ENCODE measurements at regions not wholly inside any gene's neighbourhood (a gene's known extent, or its start where the extent isn't known, plus 50 kb on each side); places are given as distances from the start of the nearest gene placed in this dataset.
A peak's percentile ranks its signal among the peaks of the same experiment; 100 is the strongest.

GRCh38 chr18:28692337-28692736, 515.4 kb upstream of the CDH2 start:
- H3K9me3 ChIP-seq (ENCODE audit: control insufficient read depth in 4 of 4, insufficient read depth in 3 of 4, low read length in 3 of 4): no peaks in the 10 kb centered on the region
- ATAC-seq (ENCODE audit: insufficient read depth, low FRiP score): no peak
- no peak overlapping the region for H3K27ac ChIP-seq (ENCODE audit: low read depth in 1 of 2, low read length in 1 of 2)
- H3K4me1 ChIP-seq (ENCODE audit: control insufficient read depth in 5 of 5, insufficient read depth in 5 of 5, low read length in 5 of 5): no peaks in the 10 kb centered on the region
- H3K36me3 ChIP-seq (ENCODE audit: control insufficient read depth in 4 of 4, insufficient read depth in 4 of 4, low read length in 4 of 4): no peaks in the 10 kb centered on the region
- no peaks in the 10 kb centered on the region for H3K27me3 ChIP-seq (ENCODE audit: control insufficient read depth in 3 of 3, insufficient read depth in 3 of 3, low read length in 2 of 3)
- TF ChIP-seq CTCF (IDR thresholded peaks at IDR 0.05; ENCODE audit: control extremely low read depth, extremely low read depth): no peak
- no peak overlapping the region for H3K9ac ChIP-seq (ENCODE audit: insufficient read depth in 1 of 2, low read length in 2 of 2)
- 89 to 100% methylated on average over 1 of the region's 1 CpG for WGBS, 2 donors
- H3K4me3 ChIP-seq: no peak overlapping the region
- DNase-seq: no peak

GRCh38 chr18:28691496-28691840, 514.5 kb upstream of the CDH2 start:
- Histone ChIP-seq H3K4me3 (no peak overlapping the region), H3K27me3 (ENCODE audit: control insufficient read depth in 3 of 3, insufficient read depth in 3 of 3, low read length in 2 of 3) (no peaks in the 10 kb centered on the region), H3K9ac (ENCODE audit: insufficient read depth in 1 of 2, low read length in 2 of 2) (no peak overlapping the region), H3K36me3 (ENCODE audit: control insufficient read depth in 4 of 4, insufficient read depth in 4 of 4, low read length in 4 of 4) (no peaks in the 10 kb centered on the region), H3K4me1 (ENCODE audit: control insufficient read depth in 5 of 5, insufficient read depth in 5 of 5, low read length in 5 of 5) (no peaks in the 10 kb centered on the region), H3K9me3 (ENCODE audit: control insufficient read depth in 4 of 4, insufficient read depth in 3 of 4, low read length in 3 of 4) (no peaks in the 10 kb centered on the region), H3K27ac (ENCODE audit: low read depth in 1 of 2, low read length in 1 of 2) (no peak overlapping the region)
- ATAC-seq (ENCODE audit: insufficient read depth, low FRiP score): no peak
- DNase-seq: peak in 1 of 3 donors; percentile 3
- WGBS, 2 donors: 71 to 85% methylated on average over 1 of the region's 1 CpG
- TF ChIP-seq CTCF (IDR thresholded peaks at IDR 0.05; ENCODE audit: control extremely low read depth, extremely low read depth): no peak

- Histone ChIP-seq H3K36me3 (ENCODE audit: control insufficient read depth in 4 of 4, insufficient read depth in 4 of 4, low read length in 4 of 4) (no peaks in the 10 kb centered on the region), H3K9ac (ENCODE audit: insufficient read depth in 1 of 2, low read length in 2 of 2) (no peak overlapping the region), H3K27ac (ENCODE audit: low read depth in 1 of 2, low read length in 1 of 2) (no peak overlapping the region), H3K4me3 (no peak overlapping the region), H3K4me1 (ENCODE audit: control insufficient read depth in 5 of 5, insufficient read depth in 5 of 5, low read length in 5 of 5) (no peaks in the 10 kb centered on the region), H3K9me3 (ENCODE audit: control insufficient read depth in 4 of 4, insufficient read depth in 3 of 4, low read length in 3 of 4) (no peaks in the 10 kb centered on the region), H3K27me3 (ENCODE audit: control insufficient read depth in 3 of 3, insufficient read depth in 3 of 3, low read length in 2 of 3) (no peaks in the 10 kb centered on the region)
- WGBS, 2 donors: 82 to 85% methylated on average over 6 of the region's 6 CpGs
- DNase-seq (no peak), ATAC-seq (ENCODE audit: insufficient read depth, low FRiP score) (no peak)
- TF ChIP-seq CTCF (IDR thresholded peaks at IDR 0.05; ENCODE audit: control extremely low read depth, extremely low read depth): no peak
These were observed 514.0 kb upstream of the CDH2 start for GRCh38 chr18:28690836-28691495.

GRCh38 chr18:28690100-28690499, 513.2 kb upstream of the CDH2 start:
- whole genome bisulfite sequencing, 2 donors: 73 to 83% methylated on average over 5 of the region's 5 CpGs
- no peak for DNase-seq
- no peak overlapping the region for H3K4me3 ChIP-seq
- no peaks in the 10 kb centered on the region for H3K4me1 ChIP-seq (ENCODE audit: control insufficient read depth in 5 of 5, insufficient read depth in 5 of 5, low read length in 5 of 5)
- H3K36me3 ChIP-seq (ENCODE audit: control insufficient read depth in 4 of 4, insufficient read depth in 4 of 4, low read length in 4 of 4): no peaks in the 10 kb centered on the region
- TF ChIP-seq CTCF (IDR thresholded peaks at IDR 0.05; ENCODE audit: control extremely low read depth, extremely low read depth): no peak
- H3K9ac ChIP-seq (ENCODE audit: insufficient read depth in 1 of 2, low read length in 2 of 2): no peak overlapping the region
- no peak overlapping the region for H3K27ac ChIP-seq (ENCODE audit: low read depth in 1 of 2, low read length in 1 of 2)
- no peaks in the 10 kb centered on the region for H3K27me3 ChIP-seq (ENCODE audit: control insufficient read depth in 3 of 3, insufficient read depth in 3 of 3, low read length in 2 of 3)
- no peak for ATAC-seq (ENCODE audit: insufficient read depth, low FRiP score)
- H3K9me3 ChIP-seq (ENCODE audit: control insufficient read depth in 4 of 4, insufficient read depth in 3 of 4, low read length in 3 of 4): no peaks in the 10 kb centered on the region

Data from lung (tissue), 11 donors.